ENCODE measurements at regions not wholly inside any gene's neighbourhood (a gene's known extent, or its start where the extent isn't known, plus 50 kb on each side); places are given as distances from the start of the nearest gene placed in this dataset.

DNA sequence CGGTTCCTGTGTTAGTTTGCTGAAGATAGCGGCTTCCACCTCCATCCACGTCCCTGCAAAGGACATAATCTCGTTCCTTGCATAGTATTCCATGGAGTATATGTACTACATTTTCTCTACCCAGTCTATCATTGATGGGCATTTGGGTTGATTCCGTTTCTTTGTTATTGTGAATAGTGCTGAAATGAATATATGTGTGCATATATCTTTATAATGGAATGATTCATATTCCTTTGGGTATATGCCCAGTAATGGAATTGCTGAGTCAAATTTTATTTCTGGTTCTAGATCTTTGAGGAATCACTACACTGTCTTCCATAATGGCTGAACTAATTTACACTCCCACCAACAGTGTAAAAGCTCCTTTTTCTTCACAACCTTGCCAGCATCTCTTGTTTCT lies 255.4 kb upstream of the CDH2 start (continued):
- TF ChIP-seq, protein P1, sequence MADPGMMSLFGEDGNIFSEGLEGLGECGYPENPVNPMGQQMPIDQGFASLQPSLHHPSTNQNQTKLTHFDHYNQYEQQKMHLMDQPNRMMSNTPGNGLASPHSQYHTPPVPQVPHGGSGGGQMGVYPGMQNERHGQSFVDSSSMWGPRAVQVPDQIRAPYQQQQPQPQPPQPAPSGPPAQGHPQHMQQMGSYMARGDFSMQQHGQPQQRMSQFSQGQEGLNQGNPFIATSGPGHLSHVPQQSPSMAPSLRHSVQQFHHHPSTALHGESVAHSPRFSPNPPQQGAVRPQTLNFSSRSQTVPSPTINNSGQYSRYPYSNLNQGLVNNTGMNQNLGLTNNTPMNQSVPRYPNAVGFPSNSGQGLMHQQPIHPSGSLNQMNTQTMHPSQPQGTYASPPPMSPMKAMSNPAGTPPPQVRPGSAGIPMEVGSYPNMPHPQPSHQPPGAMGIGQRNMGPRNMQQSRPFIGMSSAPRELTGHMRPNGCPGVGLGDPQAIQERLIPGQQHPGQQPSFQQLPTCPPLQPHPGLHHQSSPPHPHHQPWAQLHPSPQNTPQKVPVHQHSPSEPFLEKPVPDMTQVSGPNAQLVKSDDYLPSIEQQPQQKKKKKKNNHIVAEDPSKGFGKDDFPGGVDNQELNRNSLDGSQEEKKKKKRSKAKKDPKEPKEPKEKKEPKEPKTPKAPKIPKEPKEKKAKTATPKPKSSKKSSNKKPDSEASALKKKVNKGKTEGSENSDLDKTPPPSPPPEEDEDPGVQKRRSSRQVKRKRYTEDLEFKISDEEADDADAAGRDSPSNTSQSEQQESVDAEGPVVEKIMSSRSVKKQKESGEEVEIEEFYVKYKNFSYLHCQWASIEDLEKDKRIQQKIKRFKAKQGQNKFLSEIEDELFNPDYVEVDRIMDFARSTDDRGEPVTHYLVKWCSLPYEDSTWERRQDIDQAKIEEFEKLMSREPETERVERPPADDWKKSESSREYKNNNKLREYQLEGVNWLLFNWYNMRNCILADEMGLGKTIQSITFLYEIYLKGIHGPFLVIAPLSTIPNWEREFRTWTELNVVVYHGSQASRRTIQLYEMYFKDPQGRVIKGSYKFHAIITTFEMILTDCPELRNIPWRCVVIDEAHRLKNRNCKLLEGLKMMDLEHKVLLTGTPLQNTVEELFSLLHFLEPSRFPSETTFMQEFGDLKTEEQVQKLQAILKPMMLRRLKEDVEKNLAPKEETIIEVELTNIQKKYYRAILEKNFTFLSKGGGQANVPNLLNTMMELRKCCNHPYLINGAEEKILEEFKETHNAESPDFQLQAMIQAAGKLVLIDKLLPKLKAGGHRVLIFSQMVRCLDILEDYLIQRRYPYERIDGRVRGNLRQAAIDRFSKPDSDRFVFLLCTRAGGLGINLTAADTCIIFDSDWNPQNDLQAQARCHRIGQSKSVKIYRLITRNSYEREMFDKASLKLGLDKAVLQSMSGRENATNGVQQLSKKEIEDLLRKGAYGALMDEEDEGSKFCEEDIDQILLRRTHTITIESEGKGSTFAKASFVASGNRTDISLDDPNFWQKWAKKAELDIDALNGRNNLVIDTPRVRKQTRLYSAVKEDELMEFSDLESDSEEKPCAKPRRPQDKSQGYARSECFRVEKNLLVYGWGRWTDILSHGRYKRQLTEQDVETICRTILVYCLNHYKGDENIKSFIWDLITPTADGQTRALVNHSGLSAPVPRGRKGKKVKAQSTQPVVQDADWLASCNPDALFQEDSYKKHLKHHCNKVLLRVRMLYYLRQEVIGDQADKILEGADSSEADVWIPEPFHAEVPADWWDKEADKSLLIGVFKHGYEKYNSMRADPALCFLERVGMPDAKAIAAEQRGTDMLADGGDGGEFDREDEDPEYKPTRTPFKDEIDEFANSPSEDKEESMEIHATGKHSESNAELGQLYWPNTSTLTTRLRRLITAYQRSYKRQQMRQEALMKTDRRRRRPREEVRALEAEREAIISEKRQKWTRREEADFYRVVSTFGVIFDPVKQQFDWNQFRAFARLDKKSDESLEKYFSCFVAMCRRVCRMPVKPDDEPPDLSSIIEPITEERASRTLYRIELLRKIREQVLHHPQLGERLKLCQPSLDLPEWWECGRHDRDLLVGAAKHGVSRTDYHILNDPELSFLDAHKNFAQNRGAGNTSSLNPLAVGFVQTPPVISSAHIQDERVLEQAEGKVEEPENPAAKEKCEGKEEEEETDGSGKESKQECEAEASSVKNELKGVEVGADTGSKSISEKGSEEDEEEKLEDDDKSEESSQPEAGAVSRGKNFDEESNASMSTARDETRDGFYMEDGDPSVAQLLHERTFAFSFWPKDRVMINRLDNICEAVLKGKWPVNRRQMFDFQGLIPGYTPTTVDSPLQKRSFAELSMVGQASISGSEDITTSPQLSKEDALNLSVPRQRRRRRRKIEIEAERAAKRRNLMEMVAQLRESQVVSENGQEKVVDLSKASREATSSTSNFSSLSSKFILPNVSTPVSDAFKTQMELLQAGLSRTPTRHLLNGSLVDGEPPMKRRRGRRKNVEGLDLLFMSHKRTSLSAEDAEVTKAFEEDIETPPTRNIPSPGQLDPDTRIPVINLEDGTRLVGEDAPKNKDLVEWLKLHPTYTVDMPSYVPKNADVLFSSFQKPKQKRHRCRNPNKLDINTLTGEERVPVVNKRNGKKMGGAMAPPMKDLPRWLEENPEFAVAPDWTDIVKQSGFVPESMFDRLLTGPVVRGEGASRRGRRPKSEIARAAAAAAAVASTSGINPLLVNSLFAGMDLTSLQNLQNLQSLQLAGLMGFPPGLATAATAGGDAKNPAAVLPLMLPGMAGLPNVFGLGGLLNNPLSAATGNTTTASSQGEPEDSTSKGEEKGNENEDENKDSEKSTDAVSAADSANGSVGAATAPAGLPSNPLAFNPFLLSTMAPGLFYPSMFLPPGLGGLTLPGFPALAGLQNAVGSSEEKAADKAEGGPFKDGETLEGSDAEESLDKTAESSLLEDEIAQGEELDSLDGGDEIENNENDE (IDR thresholded peaks at IDR 0.05; ENCODE audit: insufficient replicate concordance, low read length), result no peak
- TF ChIP-seq EGR1 (IDR thresholded peaks at IDR 0.05; ENCODE audit: borderline replicate concordance, low read depth, low read length), result no peak
